ENCODE measurements at regions not wholly inside any gene's neighbourhood (a gene's known extent, or its start where the extent isn't known, plus 50 kb on each side); places are given as distances from the start of the nearest gene placed in this dataset.

DNA sequence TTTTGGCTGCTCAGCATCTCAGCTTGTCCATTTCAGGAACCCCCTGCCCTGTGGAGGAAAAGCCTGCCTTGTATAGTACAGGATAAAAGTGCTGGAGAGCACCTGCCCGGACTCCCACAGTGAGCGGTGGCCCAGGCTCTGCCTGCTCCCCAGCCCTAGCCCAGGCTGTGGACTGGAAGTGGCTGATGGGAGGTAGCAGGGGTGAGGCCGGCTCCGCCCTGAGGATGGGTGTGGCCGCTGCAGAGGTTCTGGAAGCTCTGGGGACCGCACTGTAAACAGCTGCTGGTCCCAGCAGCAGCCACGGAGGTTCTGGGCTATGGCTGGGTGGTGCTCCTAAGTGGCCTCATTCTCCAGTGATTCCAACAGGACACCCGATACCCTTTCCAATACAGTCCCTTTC, 56.6 kb upstream of the HELT start:
- TF ChIP-seq, protein P1, sequence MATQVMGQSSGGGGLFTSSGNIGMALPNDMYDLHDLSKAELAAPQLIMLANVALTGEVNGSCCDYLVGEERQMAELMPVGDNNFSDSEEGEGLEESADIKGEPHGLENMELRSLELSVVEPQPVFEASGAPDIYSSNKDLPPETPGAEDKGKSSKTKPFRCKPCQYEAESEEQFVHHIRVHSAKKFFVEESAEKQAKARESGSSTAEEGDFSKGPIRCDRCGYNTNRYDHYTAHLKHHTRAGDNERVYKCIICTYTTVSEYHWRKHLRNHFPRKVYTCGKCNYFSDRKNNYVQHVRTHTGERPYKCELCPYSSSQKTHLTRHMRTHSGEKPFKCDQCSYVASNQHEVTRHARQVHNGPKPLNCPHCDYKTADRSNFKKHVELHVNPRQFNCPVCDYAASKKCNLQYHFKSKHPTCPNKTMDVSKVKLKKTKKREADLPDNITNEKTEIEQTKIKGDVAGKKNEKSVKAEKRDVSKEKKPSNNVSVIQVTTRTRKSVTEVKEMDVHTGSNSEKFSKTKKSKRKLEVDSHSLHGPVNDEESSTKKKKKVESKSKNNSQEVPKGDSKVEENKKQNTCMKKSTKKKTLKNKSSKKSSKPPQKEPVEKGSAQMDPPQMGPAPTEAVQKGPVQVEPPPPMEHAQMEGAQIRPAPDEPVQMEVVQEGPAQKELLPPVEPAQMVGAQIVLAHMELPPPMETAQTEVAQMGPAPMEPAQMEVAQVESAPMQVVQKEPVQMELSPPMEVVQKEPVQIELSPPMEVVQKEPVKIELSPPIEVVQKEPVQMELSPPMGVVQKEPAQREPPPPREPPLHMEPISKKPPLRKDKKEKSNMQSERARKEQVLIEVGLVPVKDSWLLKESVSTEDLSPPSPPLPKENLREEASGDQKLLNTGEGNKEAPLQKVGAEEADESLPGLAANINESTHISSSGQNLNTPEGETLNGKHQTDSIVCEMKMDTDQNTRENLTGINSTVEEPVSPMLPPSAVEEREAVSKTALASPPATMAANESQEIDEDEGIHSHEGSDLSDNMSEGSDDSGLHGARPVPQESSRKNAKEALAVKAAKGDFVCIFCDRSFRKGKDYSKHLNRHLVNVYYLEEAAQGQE (IDR thresholded peaks at IDR 0.05; ENCODE audit: insufficient read depth in 1 of 2, low read depth in 2 of 2, low read length in 2 of 2) = no peak
- TF ChIP-seq SIN3A (IDR thresholded peaks at IDR 0.05; ENCODE audit: borderline replicate concordance, insufficient read depth, low read length) = no peak
- TF ChIP-seq FOXP2 (optimal IDR thresholded peaks at IDR 0.05; ENCODE audit: borderline replicate concordance, extremely low read depth, extremely low read length, insufficient read depth) = no peak
- TF ChIP-seq POLR2AphosphoS5 (IDR thresholded peaks at IDR 0.05; ENCODE audit: low read depth, low read length) = no peak
- no peak for TF ChIP-seq TAF1 (IDR thresholded peaks at IDR 0.05; ENCODE audit: borderline replicate concordance, insufficient read depth, low read length)

DNA sequence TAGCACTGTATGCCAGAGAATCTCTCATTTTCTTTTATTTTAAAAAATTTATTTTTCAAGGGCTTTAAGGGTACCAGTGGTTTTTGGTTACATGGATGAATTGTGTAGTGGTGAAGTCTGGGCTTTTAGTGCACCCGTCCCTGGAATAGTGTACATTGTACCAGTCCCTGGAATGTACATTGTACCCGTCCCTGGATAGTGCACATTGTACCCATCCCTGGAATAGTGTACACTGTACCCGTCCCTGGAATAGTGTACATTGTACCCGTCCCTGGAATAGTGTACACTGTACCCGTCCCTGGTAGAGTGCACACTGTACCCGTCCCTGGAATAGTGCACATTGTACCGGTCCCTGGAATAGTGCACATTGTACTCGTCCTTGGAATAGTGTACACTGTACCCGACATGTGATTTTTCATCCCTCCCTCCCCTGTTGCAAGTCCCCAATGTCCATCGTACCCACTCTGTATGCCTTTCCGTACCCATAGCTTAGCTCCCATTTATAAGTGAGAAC, 56.1 kb upstream of the HELT start:
- TF ChIP-seq, protein P1 (IDR thresholded peaks at IDR 0.05; ENCODE audit: insufficient read depth in 1 of 2, low read depth in 2 of 2, low read length in 2 of 2) = no peak
- TF ChIP-seq POLR2AphosphoS5 (IDR thresholded peaks at IDR 0.05; ENCODE audit: low read depth, low read length) (no peak), FOXP2 (optimal IDR thresholded peaks at IDR 0.05; ENCODE audit: borderline replicate concordance, extremely low read depth, extremely low read length, insufficient read depth) (no peak), SIN3A (IDR thresholded peaks at IDR 0.05; ENCODE audit: borderline replicate concordance, insufficient read depth, low read length) (no peak), TAF1 (IDR thresholded peaks at IDR 0.05; ENCODE audit: borderline replicate concordance, insufficient read depth, low read length) (no peak)

DNA sequence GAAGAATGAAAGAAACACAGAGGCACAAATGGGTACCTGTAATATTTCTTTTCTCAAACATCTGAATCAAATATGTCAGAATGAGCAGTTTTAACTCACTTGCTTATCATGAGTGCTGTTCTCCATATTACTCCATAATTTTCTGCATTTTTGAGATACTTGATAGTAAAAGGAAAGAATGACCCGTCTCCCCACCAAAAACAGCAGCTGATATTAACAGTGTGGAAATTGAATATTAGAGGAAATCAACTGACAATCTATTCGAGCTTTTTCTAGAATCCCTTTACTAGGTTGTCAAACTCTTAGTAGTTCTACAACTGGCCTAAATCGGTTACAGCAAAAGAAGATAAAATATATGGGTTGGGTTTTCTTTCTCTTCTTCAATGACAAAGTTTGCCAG, 49.9 kb upstream of the HELT start:
- TF ChIP-seq, protein P1 (IDR thresholded peaks at IDR 0.05; ENCODE audit: insufficient read depth in 1 of 2, low read depth in 2 of 2, low read length in 2 of 2) = no peak
- TF ChIP-seq FOXP2 (optimal IDR thresholded peaks at IDR 0.05; ENCODE audit: borderline replicate concordance, extremely low read depth, extremely low read length, insufficient read depth) (no peak), TAF1 (IDR thresholded peaks at IDR 0.05; ENCODE audit: borderline replicate concordance, insufficient read depth, low read length) (no peak), POLR2AphosphoS5 (IDR thresholded peaks at IDR 0.05; ENCODE audit: low read depth, low read length) (no peak), SIN3A (IDR thresholded peaks at IDR 0.05; ENCODE audit: borderline replicate concordance, insufficient read depth, low read length) (no peak)
